ENCODE measurements at regions not wholly inside any gene's neighbourhood (a gene's known extent, or its start where the extent isn't known, plus 50 kb on each side); places are given as distances from the start of the nearest gene placed in this dataset.

- TF ChIP-seq ZNF2 (tag by site-specific recombination; IDR thresholded peaks at IDR 0.05) (no peak), KLF8 (tag by site-specific recombination; IDR thresholded peaks at IDR 0.05) (no peak), ZNF341 (tag by site-specific recombination; IDR thresholded peaks at IDR 0.05; ENCODE audit: low read depth) (no peak), ZNF394 (tag by site-specific recombination; IDR thresholded peaks at IDR 0.05; ENCODE audit: borderline replicate concordance) (no peak), ZNF530 (tag by site-specific recombination; IDR thresholded peaks at IDR 0.05; ENCODE audit: low read depth) (no peak), GLIS2 (tag by site-specific recombination; IDR thresholded peaks at IDR 0.05) (no peak), SP3 (tag by site-specific recombination; IDR thresholded peaks at IDR 0.05) (no peak)
- TF ChIP-seq, protein P1, sequence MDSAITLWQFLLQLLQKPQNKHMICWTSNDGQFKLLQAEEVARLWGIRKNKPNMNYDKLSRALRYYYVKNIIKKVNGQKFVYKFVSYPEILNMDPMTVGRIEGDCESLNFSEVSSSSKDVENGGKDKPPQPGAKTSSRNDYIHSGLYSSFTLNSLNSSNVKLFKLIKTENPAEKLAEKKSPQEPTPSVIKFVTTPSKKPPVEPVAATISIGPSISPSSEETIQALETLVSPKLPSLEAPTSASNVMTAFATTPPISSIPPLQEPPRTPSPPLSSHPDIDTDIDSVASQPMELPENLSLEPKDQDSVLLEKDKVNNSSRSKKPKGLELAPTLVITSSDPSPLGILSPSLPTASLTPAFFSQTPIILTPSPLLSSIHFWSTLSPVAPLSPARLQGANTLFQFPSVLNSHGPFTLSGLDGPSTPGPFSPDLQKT (IDR thresholded peaks at IDR 0.05; ENCODE audit: borderline replicate concordance, low read depth, low read length), result no peak
- TF ChIP-seq, protein P2, sequence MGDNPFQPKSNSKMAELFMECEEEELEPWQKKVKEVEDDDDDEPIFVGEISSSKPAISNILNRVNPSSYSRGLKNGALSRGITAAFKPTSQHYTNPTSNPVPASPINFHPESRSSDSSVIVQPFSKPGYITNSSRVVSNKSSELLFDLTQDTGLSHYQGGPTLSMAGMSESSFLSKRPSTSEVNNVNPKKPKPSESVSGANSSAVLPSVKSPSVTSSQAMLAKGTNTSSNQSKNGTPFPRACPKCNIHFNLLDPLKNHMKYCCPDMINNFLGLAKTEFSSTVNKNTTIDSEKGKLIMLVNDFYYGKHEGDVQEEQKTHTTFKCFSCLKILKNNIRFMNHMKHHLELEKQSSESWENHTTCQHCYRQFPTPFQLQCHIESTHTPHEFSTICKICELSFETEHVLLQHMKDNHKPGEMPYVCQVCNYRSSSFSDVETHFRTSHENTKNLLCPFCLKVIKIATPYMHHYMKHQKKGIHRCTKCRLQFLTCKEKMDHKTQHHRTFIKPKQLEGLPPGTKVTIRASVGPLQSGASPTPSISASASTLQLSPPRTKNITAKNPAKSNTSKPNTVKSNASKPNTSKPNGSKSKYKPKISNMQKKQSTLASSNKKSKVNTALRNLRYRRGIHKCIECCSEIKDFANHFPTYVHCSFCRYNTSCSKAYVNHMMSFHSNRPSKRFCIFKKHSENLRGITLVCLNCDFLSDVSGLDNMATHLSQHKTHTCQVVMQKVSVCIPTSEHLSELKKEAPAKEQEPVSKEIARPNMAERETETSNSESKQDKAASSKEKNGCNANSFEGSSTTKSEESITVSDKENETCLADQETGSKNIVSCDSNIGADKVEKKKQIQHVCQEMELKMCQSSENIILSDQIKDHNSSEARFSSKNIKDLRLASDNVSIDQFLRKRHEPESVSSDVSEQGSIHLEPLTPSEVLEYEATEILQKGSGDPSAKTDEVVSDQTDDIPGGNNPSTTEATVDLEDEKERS (tag by site-specific recombination; IDR thresholded peaks at IDR 0.05), result no peak
- POLR2A ChIA-PET, result no interaction called here
- Histone ChIP-seq H3K9me3 (ENCODE audit: control insufficient read depth, insufficient read depth, low read depth, low read length) (no peaks in the 10 kb centered on the region), H3K27ac (ENCODE audit: extremely low read depth, low read depth, low read length) (no peak overlapping the region), H3K4me3 (ENCODE audit: low read depth, low read length) (no peak overlapping the region), H3K36me3 (ENCODE audit: control insufficient read depth in 2 of 2, insufficient read depth in 1 of 2, low read length in 2 of 2) (no peaks in the 10 kb centered on the region), H3K4me1 (ENCODE audit: control insufficient read depth, insufficient read depth, low read length) (no peaks in the 10 kb centered on the region)
- CTCF ChIA-PET, result no interaction called here
Observed at GRCh38 chr13:82657471-82657870, 1224.8 kb downstream of the SLITRK1 start.

GRCh38 chr13:82654861-82655855, 1227.1 kb downstream of the SLITRK1 start:
- ChIA-PET CTCF (no interaction called here), POLR2A (no interaction called here)
- Histone ChIP-seq H3K27ac (ENCODE audit: extremely low read depth, low read depth, low read length) (no peak overlapping the region), H3K4me3 (ENCODE audit: low read depth, low read length) (no peak overlapping the region), H3K36me3 (ENCODE audit: control insufficient read depth in 2 of 2, insufficient read depth in 1 of 2, low read length in 2 of 2) (no peaks in the 10 kb centered on the region), H3K4me1 (ENCODE audit: control insufficient read depth, insufficient read depth, low read length) (no peaks in the 10 kb centered on the region), H3K9me3 (ENCODE audit: control insufficient read depth, insufficient read depth, low read depth, low read length) (no peaks in the 10 kb centered on the region)
- TF ChIP-seq ZNF624 (tag by site-specific recombination; IDR thresholded peaks at IDR 0.05) (no peak), ZNF529 (tag by site-specific recombination; IDR thresholded peaks at IDR 0.05; ENCODE audit: insufficient replicate concordance) (no peak), ZNF146 (tag by site-specific recombination; IDR thresholded peaks at IDR 0.05) (no peak), INSM2 (tag by site-specific recombination; IDR thresholded peaks at IDR 0.05) (no peak), ZNF843 (tag by site-specific recombination; IDR thresholded peaks at IDR 0.05) (no peak), ZNF600 (tag by site-specific recombination; IDR thresholded peaks at IDR 0.05) (no peak), ZNF155 (tag by site-specific recombination; IDR thresholded peaks at IDR 0.05) (no peak), ZNF449 (tag by site-specific recombination; IDR thresholded peaks at IDR 0.05) (no peak), ZBTB17 (tag by site-specific recombination; IDR thresholded peaks at IDR 0.05) (no peak), ZNF544 (tag by site-specific recombination; IDR thresholded peaks at IDR 0.05) (no peak), ZNF169 (tag by site-specific recombination; IDR thresholded peaks at IDR 0.05) (no peak), ZNF530 (tag by site-specific recombination; IDR thresholded peaks at IDR 0.05; ENCODE audit: low read depth) (no peak), EGR2 (tag by site-specific recombination; IDR thresholded peaks at IDR 0.05; ENCODE audit: low read depth) (no peak), ZNF223 (tag by site-specific recombination; IDR thresholded peaks at IDR 0.05) (no peak), ZBTB20 (tag by site-specific recombination; IDR thresholded peaks at IDR 0.05) (no peak)
- TF ChIP-seq, protein P3, sequence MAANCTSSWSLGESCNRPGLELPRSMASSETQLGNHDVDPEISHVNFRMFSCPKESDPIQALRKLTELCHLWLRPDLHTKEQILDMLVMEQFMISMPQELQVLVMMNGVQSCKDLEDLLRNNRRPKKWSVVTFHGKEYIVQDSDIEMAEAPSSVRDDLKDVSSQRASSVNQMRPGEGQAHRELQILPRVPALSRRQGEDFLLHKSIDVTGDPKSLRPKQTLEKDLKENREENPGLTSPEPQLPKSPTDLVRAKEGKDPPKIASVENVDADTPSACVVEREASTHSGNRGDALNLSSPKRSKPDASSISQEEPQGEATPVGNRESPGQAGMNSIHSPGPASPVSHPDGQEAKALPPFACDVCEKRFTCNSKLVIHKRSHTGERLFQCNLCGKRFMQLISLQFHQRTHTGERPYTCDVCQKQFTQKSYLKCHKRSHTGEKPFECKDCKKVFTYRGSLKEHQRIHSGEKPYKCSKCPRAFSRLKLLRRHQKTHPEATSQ (tag by site-specific recombination; IDR thresholded peaks at IDR 0.05), result no peak
- TF ChIP-seq, protein P1 (IDR thresholded peaks at IDR 0.05; ENCODE audit: borderline replicate concordance, low read depth, low read length), result no peak
